CD8-positive, alpha-beta memory T cell (primary cell): ENCODE measurements at regions not wholly inside any gene's neighbourhood (a gene's known extent, or its start where the extent isn't known, plus 50 kb on each side); places are given as distances from the start of the nearest gene placed in this dataset.
A peak's percentile ranks its signal among the peaks of the same experiment; 100 is the strongest.

Experiments used
- CTCF ChIA-PET: fragments of 350-600 bp; sonication (Branson Sonifier 250); formaldehyde crosslinking; loops from one replicate; lab custom pipeline; 2021; ENCODE audit warnings: antibody characterized with exemption; lab: Charles Lee
- POLR2A ChIA-PET: fragments of 350-600 bp; sonication (Branson Sonifier 250); formaldehyde crosslinking; loops from one replicate; lab custom pipeline; 2021; ENCODE audit warnings: antibody characterized with exemption; lab: Charles Lee
- DNase-seq, 5 donors: peaks; one replicate each; pipeline versions ENCODE4 v3.0.0 to v3.0.0-alpha.2; 2020 to 2022; ENCODE audit warnings: mixed read lengths in 1 of 5
- H3K27ac ChIP-seq: one replicate; pipeline ENCODE4 v1.7.0; 2013; ENCODE audit warnings: low read depth, mild to moderate bottlenecking, low read length, moderate library complexity
- H3K27me3 ChIP-seq: 2 replicates; pipeline ENCODE4 v1.7.0; 2013; ENCODE audit warnings: low read length, mild to moderate bottlenecking; ENCODE audit not compliant: insufficient read depth, poor library complexity, severe bottlenecking
- H3K36me3 ChIP-seq: 2 replicates; pipeline ENCODE4 v1.7.0; 2013; ENCODE audit warnings: mild to moderate bottlenecking, low read length, moderate library complexity; ENCODE audit not compliant: insufficient read depth
- H3K4me1 ChIP-seq: 2 replicates; pipeline ENCODE4 v1.7.0; 2013; ENCODE audit warnings: mild to moderate bottlenecking, low read length, moderate library complexity; ENCODE audit not compliant: insufficient read depth
- H3K4me3 ChIP-seq: 2 replicates; pipeline ENCODE4 v1.7.0; 2013; ENCODE audit warnings: mild to moderate bottlenecking, low read length
- H3K9me3 ChIP-seq: 2 replicates; pipeline ENCODE4 v1.7.0; 2013; ENCODE audit warnings: mild to moderate bottlenecking, low read length
- H3K27ac Mint-ChIP-seq, 8 donors: one replicate each; pipeline ENCODE4 v1.8.0; 2020 to 2021; ENCODE audit warnings: mixed read lengths in 8 of 8, mild to moderate bottlenecking in 6 of 8, inconsistent platforms in 3 of 8, moderate library complexity in 3 of 8
- H3K27me3 Mint-ChIP-seq, 2 donors: one replicate each; pipeline ENCODE4 v1.8.0; 2020 to 2021; ENCODE audit warnings: mixed read lengths in 2 of 2, mild to moderate bottlenecking in 1 of 2, moderate library complexity in 1 of 2
- H3K36me3 Mint-ChIP-seq, 3 donors: one replicate each; pipeline ENCODE4 v1.8.0; 2020 to 2021; ENCODE audit warnings: mixed read lengths in 3 of 3, inconsistent platforms in 1 of 3, mild to moderate bottlenecking in 1 of 3
- H3K4me1 Mint-ChIP-seq, 3 donors: one replicate each; pipeline ENCODE4 v1.8.0; 2020 to 2021; ENCODE audit warnings: mixed read lengths in 3 of 3, inconsistent platforms in 1 of 3, mild to moderate bottlenecking in 1 of 3
- H3K4me3 Mint-ChIP-seq, 7 donors: one replicate each; pipeline ENCODE4 v1.8.0; 2020 to 2021; ENCODE audit warnings: mixed read lengths in 7 of 7, mild to moderate bottlenecking in 6 of 7, moderate library complexity in 4 of 7, inconsistent platforms in 2 of 7
- H3K9me3 Mint-ChIP-seq, 5 donors: one replicate each; pipeline ENCODE4 v1.8.0; 2020 to 2022; ENCODE audit warnings: mixed read lengths in 5 of 5, mild to moderate bottlenecking in 3 of 5, moderate library complexity in 2 of 5, inconsistent platforms in 1 of 5

DNA sequence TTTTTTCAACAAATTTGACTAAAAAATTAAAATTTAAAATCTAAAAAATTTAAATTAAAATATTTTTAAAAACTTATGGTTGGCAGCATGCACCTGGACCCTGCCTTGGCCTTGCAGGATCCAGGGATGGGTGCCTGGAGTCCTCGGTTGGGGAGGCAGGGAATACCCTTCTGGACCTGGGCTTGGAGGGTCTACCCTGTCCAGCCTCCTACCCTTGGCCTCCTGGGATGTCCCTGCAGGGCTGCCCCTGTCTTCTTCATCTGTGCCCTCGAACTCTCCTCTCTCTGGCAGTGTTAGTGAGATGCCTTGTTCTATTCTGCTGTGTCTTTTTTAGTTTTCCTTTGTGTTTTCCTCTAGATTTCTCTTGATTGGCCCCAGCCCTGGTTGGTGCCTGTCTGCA, 68.9 kb upstream of the HAAO start:
- CTCF ChIA-PET, result no interaction called here
- POLR2A ChIA-PET, result no interaction called here
- H3K4me1 Mint-ChIP-seq, result no peaks in the 10 kb centered on the region

GRCh38 chr2:42860319-42861094, 68.1 kb upstream of the HAAO start:
- Histone ChIP-seq H3K27ac (no peak overlapping the region), H3K36me3 (no peaks in the 10 kb centered on the region), H3K4me1 (no peaks in the 10 kb centered on the region), H3K9me3 (no peaks in the 10 kb centered on the region), H3K27me3 (no peaks in the 10 kb centered on the region), H3K4me3 (no peak overlapping the region)
- peaks cover 3 to 5% of the 10 kb centered on the region in 2 donors for H3K27me3 Mint-ChIP-seq
- DNase-seq, result no peak
- peaks cover 0 to 10% (median 0%) of the 10 kb centered on the region in 3 donors for H3K36me3 Mint-ChIP-seq
- no peak overlapping the region for H3K4me3 Mint-ChIP-seq
- no peaks in the 10 kb centered on the region for H3K4me1 Mint-ChIP-seq
- peaks cover 0 to 11% (median 6%) of the 10 kb centered on the region in 5 donors for H3K9me3 Mint-ChIP-seq
- CTCF ChIA-PET, result interaction anchor here (1.3 to 1.5 kb wide), 3 partner anchors 33 to 717 kb away, joined by 3 to 4 read pairs (median 4); no protein-coding TSS in a partner anchor
- H3K27ac Mint-ChIP-seq, result no peak overlapping the region
- POLR2A ChIA-PET, result no interaction called here

More for the DNA sequence above, 68.9 kb upstream of the HAAO start:
- no peak overlapping the region for H3K27ac ChIP-seq
- H3K27me3 ChIP-seq, result no peaks in the 10 kb centered on the region
- H3K36me3 Mint-ChIP-seq, result peaks cover 0 to 10% (median 0%) of the 10 kb centered on the region in 3 donors
- no peak overlapping the region for H3K4me3 ChIP-seq
- H3K4me1 ChIP-seq, result no peaks in the 10 kb centered on the region
- no peak overlapping the region for H3K27ac Mint-ChIP-seq
- no peak for DNase-seq
- H3K4me3 Mint-ChIP-seq, result no peak overlapping the region
- no peaks in the 10 kb centered on the region for H3K36me3 ChIP-seq
- peaks cover 0 to 11% (median 6%) of the 10 kb centered on the region in 5 donors for H3K9me3 Mint-ChIP-seq
- H3K27me3 Mint-ChIP-seq, result peaks cover 3 to 5% of the 10 kb centered on the region in 2 donors
- H3K9me3 ChIP-seq, result no peaks in the 10 kb centered on the region

DNA sequence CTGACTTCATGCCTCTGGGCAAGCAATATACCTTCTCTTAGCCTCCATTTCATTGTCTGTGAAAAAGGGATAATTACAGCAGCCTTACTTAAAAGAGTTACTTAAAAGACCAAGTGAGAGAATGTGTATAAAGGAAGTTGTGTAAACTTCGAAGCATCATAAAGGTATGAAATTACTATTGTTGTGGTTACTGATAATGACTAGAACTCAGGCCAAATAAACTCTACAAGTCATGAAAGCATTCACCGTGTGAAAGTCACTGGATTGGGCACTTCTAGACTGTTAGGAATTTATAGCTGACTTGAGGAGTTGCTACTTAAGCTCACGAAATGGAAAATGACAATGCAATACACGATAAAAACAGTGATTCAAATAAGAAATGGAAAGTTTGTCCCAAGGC, 67.4 kb upstream of the HAAO start:
- H3K27ac ChIP-seq, result no peak overlapping the region
- H3K9me3 ChIP-seq, result no peaks in the 10 kb centered on the region
- no peaks in the 10 kb centered on the region for H3K27me3 ChIP-seq
- Mint-ChIP-seq H3K27me3 (peaks cover 3 to 5% of the 10 kb centered on the region in 2 donors), H3K36me3 (peaks cover 0 to 10% (median 0%) of the 10 kb centered on the region in 3 donors), H3K27ac (no peak overlapping the region), H3K4me3 (no peak overlapping the region), H3K4me1 (no peaks in the 10 kb centered on the region), H3K9me3 (peaks cover 0 to 11% (median 6%) of the 10 kb centered on the region in 5 donors)
- H3K36me3 ChIP-seq, result no peaks in the 10 kb centered on the region
- ChIA-PET CTCF (interaction anchor here (0.9 to 1.5 kb wide), 5 partner anchors 10 to 717 kb away, joined by 3 to 5 read pairs (median 4); no protein-coding TSS in a partner anchor), POLR2A (no interaction called here)
- no peaks in the 10 kb centered on the region for H3K4me1 ChIP-seq
- no peak for DNase-seq
- no peak overlapping the region for H3K4me3 ChIP-seq

- Mint-ChIP-seq H3K4me3 (no peak overlapping the region), H3K36me3 (peaks cover 0 to 10% (median 0%) of the 10 kb centered on the region in 3 donors), H3K4me1 (no peaks in the 10 kb centered on the region), H3K9me3 (peaks cover 0 to 11% (median 6%) of the 10 kb centered on the region in 5 donors), H3K27me3 (peaks cover 3 to 5% of the 10 kb centered on the region in 2 donors), H3K27ac (no peak overlapping the region)
- no peaks in the 10 kb centered on the region for H3K27me3 ChIP-seq
- H3K9me3 ChIP-seq, result no peaks in the 10 kb centered on the region
- H3K36me3 ChIP-seq, result no peaks in the 10 kb centered on the region
- ChIA-PET POLR2A (no interaction called here), CTCF (interaction anchor here (0.9 to 1.4 kb wide), 5 partner anchors 9 to 718 kb away, joined by 3 to 5 read pairs (median 4); no protein-coding TSS in a partner anchor)
- no peaks in the 10 kb centered on the region for H3K4me1 ChIP-seq
- DNase-seq, result peak; percentile 30 to 63 (median 42)
- no peak overlapping the region for H3K4me3 ChIP-seq
- no peak overlapping the region for H3K27ac ChIP-seq
Observed at GRCh38 chr2:42859006-42859552, 66.7 kb upstream of the HAAO start.

- Histone ChIP-seq H3K27ac (no peak overlapping the region), H3K4me1 (no peaks in the 10 kb centered on the region), H3K9me3 (no peaks in the 10 kb centered on the region), H3K36me3 (no peaks in the 10 kb centered on the region), H3K27me3 (no peaks in the 10 kb centered on the region), H3K4me3 (no peak overlapping the region)
- H3K9me3 Mint-ChIP-seq, result peaks cover 0 to 11% (median 6%) of the 10 kb centered on the region in 5 donors
- H3K27me3 Mint-ChIP-seq, result peaks cover 2 to 5% of the 10 kb centered on the region in 2 donors
- H3K4me1 Mint-ChIP-seq, result no peaks in the 10 kb centered on the region
- no peak overlapping the region for H3K27ac Mint-ChIP-seq
- POLR2A ChIA-PET, result no interaction called here
- H3K36me3 Mint-ChIP-seq, result peaks cover 0 to 10% (median 0%) of the 10 kb centered on the region in 3 donors
- H3K4me3 Mint-ChIP-seq, result no peak overlapping the region
- CTCF ChIA-PET, result interaction anchor here (0.9 to 1.4 kb wide), 4 partner anchors 8 to 626 kb away, joined by 3 to 5 read pairs (median 4); no protein-coding TSS in a partner anchor
- DNase-seq, result no peak
Observed at GRCh38 chr2:42858140-42859005, 66.0 kb upstream of the HAAO start.

DNA sequence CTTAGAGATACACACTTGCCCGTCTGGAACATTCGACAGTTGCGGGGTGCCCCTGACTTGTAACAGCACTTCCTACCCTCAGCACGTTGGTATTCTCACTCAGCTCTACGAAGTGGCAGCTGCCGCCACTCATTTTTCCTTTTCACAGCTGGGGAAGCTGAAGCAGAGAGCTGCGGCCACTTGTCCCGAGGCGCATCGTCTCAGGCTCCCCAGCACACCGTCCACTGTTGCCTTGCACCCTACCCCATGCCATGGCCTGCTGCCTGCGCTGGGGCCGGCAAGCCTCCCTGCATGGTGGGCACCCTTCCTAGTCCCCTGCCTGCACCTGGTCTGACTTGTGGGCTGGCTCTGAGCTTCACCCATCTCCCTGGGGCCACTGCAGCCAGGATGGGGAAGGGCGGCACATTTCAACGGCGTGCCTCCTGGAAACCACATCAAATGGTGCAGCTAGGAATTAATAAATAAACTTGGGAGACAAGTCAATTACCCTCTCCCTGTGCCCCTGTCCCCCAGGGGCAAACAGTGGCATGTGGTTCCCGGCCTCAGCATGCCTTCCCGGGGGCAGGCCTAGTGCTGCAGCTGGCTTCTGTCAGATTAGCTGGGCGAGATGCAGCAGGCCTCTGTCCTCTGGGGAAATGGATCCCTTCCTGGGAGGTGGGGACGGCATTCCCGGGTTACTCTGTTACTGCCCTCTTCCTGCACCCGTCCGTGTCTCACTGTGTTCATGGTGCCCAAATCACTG, 64.7 kb upstream of the HAAO start:
- CTCF ChIA-PET, result no interaction called here
- no peak overlapping the region for H3K4me3 Mint-ChIP-seq
- POLR2A ChIA-PET, result no interaction called here
- Histone ChIP-seq H3K4me3 (no peak overlapping the region), H3K36me3 (no peaks in the 10 kb centered on the region), H3K4me1 (no peaks in the 10 kb centered on the region), H3K9me3 (no peaks in the 10 kb centered on the region), H3K27ac (no peak overlapping the region), H3K27me3 (no peaks in the 10 kb centered on the region)
- peaks cover 0 to 11% (median 6%) of the 10 kb centered on the region in 5 donors for H3K9me3 Mint-ChIP-seq
- no peak for DNase-seq
- H3K27me3 Mint-ChIP-seq, result peaks cover 0 to 5% of the 10 kb centered on the region in 2 donors
- peaks cover 0 to 10% (median 0%) of the 10 kb centered on the region in 3 donors for H3K36me3 Mint-ChIP-seq
- H3K4me1 Mint-ChIP-seq, result no peaks in the 10 kb centered on the region
- H3K27ac Mint-ChIP-seq, result no peak overlapping the region

DNA sequence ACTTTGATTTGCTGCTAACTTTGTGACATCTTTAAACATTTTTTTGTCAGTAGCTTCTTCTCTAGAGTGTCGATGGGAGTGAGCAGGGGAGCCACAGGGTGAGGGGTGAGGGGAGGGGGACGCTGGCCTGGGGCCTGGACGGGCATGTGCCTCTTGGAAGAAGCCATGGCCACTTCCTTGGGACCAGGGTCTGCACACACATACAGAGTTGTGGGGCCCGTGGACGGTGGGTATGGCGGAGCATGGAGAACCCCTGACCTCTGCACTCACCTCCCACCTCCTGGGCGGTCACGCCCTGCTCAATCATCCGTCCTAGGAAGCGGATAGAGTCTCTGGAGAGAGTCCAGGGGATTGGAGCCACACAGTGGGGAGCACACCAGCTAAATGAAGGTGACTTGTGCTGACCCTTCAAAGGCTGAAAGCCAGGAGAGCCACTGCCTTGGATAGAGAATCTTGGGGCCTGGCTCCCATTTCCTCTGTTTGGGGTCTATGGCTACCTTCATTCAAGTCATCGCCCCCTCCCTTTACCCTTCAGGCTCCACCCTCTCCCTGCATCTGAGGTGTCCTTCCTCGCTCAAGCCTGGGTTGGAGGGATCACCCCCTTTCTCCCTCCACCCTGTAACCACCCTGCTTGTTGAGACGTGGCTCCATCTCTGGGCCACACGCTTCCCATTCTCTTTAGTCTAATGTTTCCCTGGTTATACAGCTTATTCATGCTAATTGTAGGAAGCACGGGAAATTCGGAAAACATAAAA, 63.9 kb upstream of the HAAO start:
- H3K9me3 Mint-ChIP-seq, result peaks cover 0 to 11% (median 6%) of the 10 kb centered on the region in 5 donors
- ChIA-PET CTCF (no interaction called here), POLR2A (no interaction called here)
- no peaks in the 10 kb centered on the region for H3K4me1 Mint-ChIP-seq
- DNase-seq, result no peak
- Histone ChIP-seq H3K9me3 (no peaks in the 10 kb centered on the region), H3K4me3 (no peak overlapping the region), H3K4me1 (no peaks in the 10 kb centered on the region), H3K36me3 (no peaks in the 10 kb centered on the region), H3K27ac (no peak overlapping the region), H3K27me3 (no peaks in the 10 kb centered on the region)
- H3K4me3 Mint-ChIP-seq, result no peak overlapping the region
- H3K36me3 Mint-ChIP-seq, result peaks cover 0 to 10% (median 0%) of the 10 kb centered on the region in 3 donors
- H3K27me3 Mint-ChIP-seq, result peaks cover 0 to 5% of the 10 kb centered on the region in 2 donors
- H3K27ac Mint-ChIP-seq, result no peak overlapping the region
